Fibroblast of lung (primary cell): ENCODE measurements at regions not wholly inside any gene's neighbourhood (a gene's known extent, or its start where the extent isn't known, plus 50 kb on each side); places are given as distances from the start of the nearest gene placed in this dataset.

Source experiments
- DNase-seq, 2 donors: peaks; one replicate each; pipeline versions ENCODE4 v3.0.0 to v3.0.0-alpha.2; 2010; ENCODE audit warnings: low read depth in 2 of 2
- H2AFZ ChIP-seq: 2 replicates; pipeline ENCODE4 v1.5.1; 2012; ENCODE audit warnings: low read length, control low read depth, inconsistent platforms
- H3K27ac ChIP-seq: 2 replicates; pipeline ENCODE4 v1.5.1; 2011; ENCODE audit warnings: low read length, control low read depth; ENCODE audit not compliant: insufficient read depth
- H3K27me3 ChIP-seq: 2 replicates; pipeline ENCODE4 v1.5.1; 2011; ENCODE audit warnings: mild to moderate bottlenecking, low read length; ENCODE audit not compliant: control insufficient read depth, insufficient read depth
- H3K36me3 ChIP-seq: 2 replicates; pipeline ENCODE4 v1.5.1; 2011; ENCODE audit warnings: low read length; ENCODE audit not compliant: control insufficient read depth, insufficient read depth
- H3K4me1 ChIP-seq: 2 replicates; pipeline ENCODE4 v1.5.1; 2011; ENCODE audit warnings: low read length; ENCODE audit not compliant: control insufficient read depth, insufficient read depth; ENCODE audit errors: extremely low read depth
- H3K4me2 ChIP-seq: 2 replicates; pipeline ENCODE4 v1.5.1; 2011; ENCODE audit warnings: low read length, control low read depth; ENCODE audit not compliant: insufficient read depth; ENCODE audit errors: extremely low read depth
- H3K4me3 ChIP-seq, 4 experiments: fragments of 200-600 bp in 1 of 4; sonication (generic) in 1 of 4; replicated peaks in 1 of 4; 2 replicates each; pipeline ENCODE4 v1.5.1; 2011 to 2016; ENCODE audit warnings: low read length in 4 of 4, low read depth in 3 of 4, mild to moderate bottlenecking in 3 of 4, control low read depth in 2 of 4, inconsistent platforms in 1 of 4, mixed read lengths in 1 of 4; ENCODE audit not compliant: insufficient read depth in 1 of 4; ENCODE audit errors: control extremely low read depth in 1 of 4
- H3K79me2 ChIP-seq: 2 replicates; pipeline ENCODE4 v1.5.1; 2012; ENCODE audit warnings: mild to moderate bottlenecking, low read length, inconsistent platforms; ENCODE audit not compliant: control insufficient read depth, insufficient read depth
- H3K9ac ChIP-seq: 2 replicates; pipeline ENCODE4 v1.5.1; 2011; ENCODE audit warnings: mild to moderate bottlenecking, low read length, control low read depth; ENCODE audit not compliant: insufficient read depth
- H3K9me3 ChIP-seq: 2 replicates; pipeline ENCODE4 v1.5.1; 2012; ENCODE audit warnings: low read depth, low read length; ENCODE audit not compliant: control insufficient read depth, insufficient read depth
- H4K20me1 ChIP-seq: 2 replicates; pipeline ENCODE4 v1.5.1; 2011; ENCODE audit warnings: low read length; ENCODE audit not compliant: control insufficient read depth, insufficient read depth; ENCODE audit errors: extremely low read depth
- EZH2 ChIP-seq: IDR thresholded peaks from 2 replicates; pipeline ENCODE4 v1.5.1; 2012; ENCODE audit warnings: low read length, control low read depth, mild to moderate bottlenecking; ENCODE audit errors: missing control alignments
- TF ChIP-seq, protein P1 (sequence below), 2 donors: IDR thresholded peaks in 1 of 2; conservative IDR thresholded peaks in 1 of 2; 1 replicate in 1 of 2; 2 replicates in 1 of 2; pipeline ENCODE4 v1.5.1; 2011 to 2012; ENCODE audit warnings: low read length in 2 of 2, control low read depth in 1 of 2, inconsistent platforms in 1 of 2, low read depth in 1 of 2, mild to moderate bottlenecking in 1 of 2

DNA sequence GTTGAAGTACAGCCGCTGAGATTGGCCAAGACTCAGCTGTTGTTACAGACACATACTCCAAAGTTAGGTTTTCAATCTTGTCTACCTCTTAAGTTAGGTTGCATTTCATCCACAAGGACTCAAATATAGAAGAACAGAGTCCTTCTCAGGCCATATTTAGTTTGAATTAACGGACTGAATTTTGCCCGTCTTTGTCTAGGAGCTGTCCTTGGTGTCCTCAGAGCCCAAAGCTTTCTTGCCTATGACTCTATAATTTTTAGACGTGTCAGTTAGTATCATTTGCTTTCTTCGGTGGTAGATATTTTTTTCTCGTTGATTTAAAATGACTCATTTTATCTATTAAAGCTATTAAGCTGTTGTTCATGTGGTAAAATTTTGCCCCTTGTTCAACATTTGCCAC is 403.2 kb downstream of the HS3ST3B1 start:
- no peak overlapping the region for H2AFZ ChIP-seq
- H3K9ac ChIP-seq, result no peak overlapping the region
- H3K4me2 ChIP-seq, result no peak overlapping the region
- no peak for DNase-seq
- H3K4me3 ChIP-seq, result no peak overlapping the region
- no peaks in the 10 kb centered on the region for H3K9me3 ChIP-seq
- H3K4me1 ChIP-seq, result no peaks in the 10 kb centered on the region
- H4K20me1 ChIP-seq, result no peaks in the 10 kb centered on the region
- TF ChIP-seq, protein P1, sequence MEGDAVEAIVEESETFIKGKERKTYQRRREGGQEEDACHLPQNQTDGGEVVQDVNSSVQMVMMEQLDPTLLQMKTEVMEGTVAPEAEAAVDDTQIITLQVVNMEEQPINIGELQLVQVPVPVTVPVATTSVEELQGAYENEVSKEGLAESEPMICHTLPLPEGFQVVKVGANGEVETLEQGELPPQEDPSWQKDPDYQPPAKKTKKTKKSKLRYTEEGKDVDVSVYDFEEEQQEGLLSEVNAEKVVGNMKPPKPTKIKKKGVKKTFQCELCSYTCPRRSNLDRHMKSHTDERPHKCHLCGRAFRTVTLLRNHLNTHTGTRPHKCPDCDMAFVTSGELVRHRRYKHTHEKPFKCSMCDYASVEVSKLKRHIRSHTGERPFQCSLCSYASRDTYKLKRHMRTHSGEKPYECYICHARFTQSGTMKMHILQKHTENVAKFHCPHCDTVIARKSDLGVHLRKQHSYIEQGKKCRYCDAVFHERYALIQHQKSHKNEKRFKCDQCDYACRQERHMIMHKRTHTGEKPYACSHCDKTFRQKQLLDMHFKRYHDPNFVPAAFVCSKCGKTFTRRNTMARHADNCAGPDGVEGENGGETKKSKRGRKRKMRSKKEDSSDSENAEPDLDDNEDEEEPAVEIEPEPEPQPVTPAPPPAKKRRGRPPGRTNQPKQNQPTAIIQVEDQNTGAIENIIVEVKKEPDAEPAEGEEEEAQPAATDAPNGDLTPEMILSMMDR (conservative IDR thresholded peaks at IDR 0.05 in 1 of 2, IDR thresholded peaks at IDR 0.05 in 1 of 2; ENCODE audit: low read depth in 1 of 2, low read length in 2 of 2), result no peak
- TF ChIP-seq EZH2, result no peak
- H3K79me2 ChIP-seq, result no peaks in the 10 kb centered on the region
- no peaks in the 10 kb centered on the region for H3K27me3 ChIP-seq
- H3K36me3 ChIP-seq, result no peaks in the 10 kb centered on the region
- H3K27ac ChIP-seq, result no peak overlapping the region

- Histone ChIP-seq H3K4me3 (no peak overlapping the region), H3K27ac (no peak overlapping the region), H3K36me3 (no peaks in the 10 kb centered on the region), H3K9ac (no peak overlapping the region), H3K4me2 (no peak overlapping the region), H3K9me3 (no peaks in the 10 kb centered on the region), H4K20me1 (no peaks in the 10 kb centered on the region), H3K4me1 (no peaks in the 10 kb centered on the region), H3K79me2 (no peaks in the 10 kb centered on the region), H2AFZ (no peak overlapping the region), H3K27me3 (no peaks in the 10 kb centered on the region)
- DNase-seq, result no peak
- TF ChIP-seq EZH2, result no peak
- TF ChIP-seq, protein P1 (conservative IDR thresholded peaks at IDR 0.05 in 1 of 2, IDR thresholded peaks at IDR 0.05 in 1 of 2; ENCODE audit: low read depth in 1 of 2, low read length in 2 of 2), result no peak
Measured at GRCh38 chr17:14701886-14702285, 401.0 kb downstream of the HS3ST3B1 start.

DNA sequence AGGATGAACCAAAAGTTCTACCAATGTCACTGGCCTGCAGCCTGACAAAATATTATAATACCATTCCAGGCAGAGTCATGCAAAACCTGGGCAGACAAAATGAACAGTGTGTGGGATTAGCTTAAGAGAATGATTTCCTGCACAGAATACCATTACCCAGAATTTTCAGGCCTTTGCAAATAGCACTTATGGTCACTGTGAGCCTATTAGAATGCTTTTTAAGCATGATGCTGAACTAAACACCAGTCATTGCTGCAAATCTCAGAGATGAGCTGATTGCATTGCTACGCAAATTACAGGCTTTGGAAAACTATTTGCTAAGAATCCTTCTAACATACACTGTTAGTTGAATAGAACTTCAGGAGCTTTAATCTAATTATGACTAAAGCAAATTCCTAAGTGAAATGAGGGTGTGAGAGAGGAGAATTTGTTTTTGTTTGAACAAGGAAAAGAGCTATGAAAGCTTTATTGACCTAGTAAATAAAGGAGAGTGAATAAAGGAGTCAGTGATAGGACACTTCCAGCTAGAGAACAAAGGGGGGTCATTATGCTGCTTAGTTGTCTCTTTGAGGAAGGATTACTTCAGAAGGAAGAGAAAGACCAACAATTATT is 398.8 kb downstream of the HS3ST3B1 start:
- H3K36me3 ChIP-seq, result no peaks in the 10 kb centered on the region
- no peaks in the 10 kb centered on the region for H3K79me2 ChIP-seq
- H3K27ac ChIP-seq, result no peak overlapping the region
- no peak for TF ChIP-seq EZH2
- TF ChIP-seq, protein P1 (conservative IDR thresholded peaks at IDR 0.05 in 1 of 2, IDR thresholded peaks at IDR 0.05 in 1 of 2; ENCODE audit: low read depth in 1 of 2, low read length in 2 of 2), result no peak
- H3K9ac ChIP-seq, result no peak overlapping the region
- H4K20me1 ChIP-seq, result no peaks in the 10 kb centered on the region
- no peak overlapping the region for H2AFZ ChIP-seq
- no peak overlapping the region for H3K4me2 ChIP-seq
- H3K4me1 ChIP-seq, result no peaks in the 10 kb centered on the region
- no peak for DNase-seq
- no peak overlapping the region for H3K4me3 ChIP-seq
- no peaks in the 10 kb centered on the region for H3K27me3 ChIP-seq
- no peaks in the 10 kb centered on the region for H3K9me3 ChIP-seq
